ENCODE measurements at regions not wholly inside any gene's neighbourhood (a gene's known extent, or its start where the extent isn't known, plus 50 kb on each side); places are given as distances from the start of the nearest gene placed in this dataset.

DNA sequence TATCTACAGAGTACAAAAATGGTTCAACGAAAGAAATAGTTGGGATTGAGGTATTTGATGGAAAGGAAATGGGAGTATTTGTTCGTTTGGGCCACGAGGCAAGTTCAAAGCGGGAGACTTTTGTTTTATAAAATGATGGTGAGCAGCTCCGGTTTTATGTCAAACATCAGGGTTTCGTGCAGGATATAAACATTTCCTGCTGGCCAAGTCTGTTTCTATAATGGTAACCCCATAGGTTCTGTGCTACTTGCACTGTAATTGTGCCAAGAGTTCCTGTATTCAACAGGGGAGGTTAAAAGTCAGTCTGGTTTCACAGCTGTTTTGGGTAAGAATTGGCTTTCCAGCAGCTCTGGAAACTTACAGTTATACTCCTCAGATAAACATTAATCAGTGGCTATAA, 290.3 kb upstream of the NRIP1 start:
- H3K79me2 ChIP-seq (ENCODE audit: control insufficient read depth, insufficient read depth, low read length): no peaks in the 10 kb centered on the region
- H4K20me1 ChIP-seq (replicated peaks; ENCODE audit: control insufficient read depth, insufficient read depth, low read length): no peaks in the 10 kb centered on the region
- 11% methylated on average over 6 of the region's 6 CpGs for WGBS (ENCODE audit: insufficient coverage, low coverage, missing lambda C conversion rate)
- BruUV-seq (replicated peaks): no TSS peak
- H3K27me3 ChIP-seq (ENCODE audit: control insufficient read depth in 2 of 2, insufficient read depth in 2 of 2, low read length in 2 of 2): no peaks in the 10 kb centered on the region
- no peak overlapping the region for H3K27ac ChIP-seq (ENCODE audit: extremely low read depth, low read depth, low read length)
- H3K36me3 ChIP-seq (ENCODE audit: control insufficient read depth, insufficient read depth, low read length): no peaks in the 10 kb centered on the region
- no peaks in the 10 kb centered on the region for H3K9me3 ChIP-seq (replicated peaks; ENCODE audit: control insufficient read depth, insufficient read depth, low read depth, low read length)
- no peak for FAIRE-seq
- ATAC-seq: no peak
- peak overlapping the region; percentile 26; the same call in 1 of the 2 replicates for H2AFZ ChIP-seq (ENCODE audit: low read depth, low read length)
- intact Hi-C loops (cut with micrococcal nuclease): loop anchor here (10.0 kb wide), 1 partner anchor 60 kb away; no protein-coding TSS in a partner anchor
- CTCF ChIA-PET (ENCODE audit: low intra/inter-chr PET ratio): no interaction called here
- no peaks in the 10 kb centered on the region for H3K9me1 ChIP-seq (ENCODE audit: control insufficient read depth, insufficient read depth, low read length)
- in situ Hi-C loops (cut with MboI): no loop called here
- no peak overlapping the region for H3K9ac ChIP-seq (ENCODE audit: insufficient read depth in 1 of 2, low read depth in 2 of 2, low read length in 2 of 2)
- POLR2A ChIA-PET: no interaction called here
- no peaks in the 10 kb centered on the region for H3K4me1 ChIP-seq (replicated peaks in 1 of 2; ENCODE audit: control insufficient read depth in 2 of 2, insufficient read depth in 2 of 2, low read length in 2 of 2)
- H3K4me3 ChIP-seq: no peak overlapping the region
- DNase-seq (ENCODE audit: extremely low read depth in 1 of 4, low spot score in 3 of 4): no peak
- no peak overlapping the region for H3K4me2 ChIP-seq (ENCODE audit: insufficient read depth, low read length)
- no peak for TF ChIP-seq ZNF780A (CRISPR knock-in tag; IDR thresholded peaks at IDR 0.05)
- TF ChIP-seq THRB (CRISPR knock-in tag; conservative IDR thresholded peaks at IDR 0.05): no peak
- no peak for TF ChIP-seq CBX2 (IDR thresholded peaks at IDR 0.05; ENCODE audit: insufficient read depth, low read length, poor library complexity, severe bottlenecking)
- no peak for TF ChIP-seq HDAC1 (IDR thresholded peaks at IDR 0.05)
- TF ChIP-seq, protein P1, sequence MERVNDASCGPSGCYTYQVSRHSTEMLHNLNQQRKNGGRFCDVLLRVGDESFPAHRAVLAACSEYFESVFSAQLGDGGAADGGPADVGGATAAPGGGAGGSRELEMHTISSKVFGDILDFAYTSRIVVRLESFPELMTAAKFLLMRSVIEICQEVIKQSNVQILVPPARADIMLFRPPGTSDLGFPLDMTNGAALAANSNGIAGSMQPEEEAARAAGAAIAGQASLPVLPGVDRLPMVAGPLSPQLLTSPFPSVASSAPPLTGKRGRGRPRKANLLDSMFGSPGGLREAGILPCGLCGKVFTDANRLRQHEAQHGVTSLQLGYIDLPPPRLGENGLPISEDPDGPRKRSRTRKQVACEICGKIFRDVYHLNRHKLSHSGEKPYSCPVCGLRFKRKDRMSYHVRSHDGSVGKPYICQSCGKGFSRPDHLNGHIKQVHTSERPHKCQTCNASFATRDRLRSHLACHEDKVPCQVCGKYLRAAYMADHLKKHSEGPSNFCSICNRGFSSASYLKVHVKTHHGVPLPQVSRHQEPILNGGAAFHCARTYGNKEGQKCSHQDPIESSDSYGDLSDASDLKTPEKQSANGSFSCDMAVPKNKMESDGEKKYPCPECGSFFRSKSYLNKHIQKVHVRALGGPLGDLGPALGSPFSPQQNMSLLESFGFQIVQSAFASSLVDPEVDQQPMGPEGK (CRISPR knock-in tag; IDR thresholded peaks at IDR 0.05; ENCODE audit: borderline replicate concordance): no peak
- TF ChIP-seq FOXA1 (IDR thresholded peaks at IDR 0.05; ENCODE audit: borderline replicate concordance): no peak
- TF ChIP-seq, protein P2, sequence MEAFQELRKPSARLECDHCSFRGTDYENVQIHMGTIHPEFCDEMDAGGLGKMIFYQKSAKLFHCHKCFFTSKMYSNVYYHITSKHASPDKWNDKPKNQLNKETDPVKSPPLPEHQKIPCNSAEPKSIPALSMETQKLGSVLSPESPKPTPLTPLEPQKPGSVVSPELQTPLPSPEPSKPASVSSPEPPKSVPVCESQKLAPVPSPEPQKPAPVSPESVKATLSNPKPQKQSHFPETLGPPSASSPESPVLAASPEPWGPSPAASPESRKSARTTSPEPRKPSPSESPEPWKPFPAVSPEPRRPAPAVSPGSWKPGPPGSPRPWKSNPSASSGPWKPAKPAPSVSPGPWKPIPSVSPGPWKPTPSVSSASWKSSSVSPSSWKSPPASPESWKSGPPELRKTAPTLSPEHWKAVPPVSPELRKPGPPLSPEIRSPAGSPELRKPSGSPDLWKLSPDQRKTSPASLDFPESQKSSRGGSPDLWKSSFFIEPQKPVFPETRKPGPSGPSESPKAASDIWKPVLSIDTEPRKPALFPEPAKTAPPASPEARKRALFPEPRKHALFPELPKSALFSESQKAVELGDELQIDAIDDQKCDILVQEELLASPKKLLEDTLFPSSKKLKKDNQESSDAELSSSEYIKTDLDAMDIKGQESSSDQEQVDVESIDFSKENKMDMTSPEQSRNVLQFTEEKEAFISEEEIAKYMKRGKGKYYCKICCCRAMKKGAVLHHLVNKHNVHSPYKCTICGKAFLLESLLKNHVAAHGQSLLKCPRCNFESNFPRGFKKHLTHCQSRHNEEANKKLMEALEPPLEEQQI (IDR thresholded peaks at IDR 0.05): no peak
- TF ChIP-seq STAT6 (CRISPR knock-in tag; IDR thresholded peaks at IDR 0.05): no peak
- TF ChIP-seq MXD1 (CRISPR knock-in tag; IDR thresholded peaks at IDR 0.05; ENCODE audit: borderline replicate concordance, poor library complexity, severe bottlenecking): no peak
- no peak for TF ChIP-seq CEBPB (tag; IDR thresholded peaks at IDR 0.05)
- no peak for TF ChIP-seq ZC3H8 (IDR thresholded peaks at IDR 0.05)
